Trophoblast cell (in vitro differentiated cells and primary cell): ENCODE measurements at regions not wholly inside any gene's neighbourhood (a gene's known extent, or its start where the extent isn't known, plus 50 kb on each side); places are given as distances from the start of the nearest gene placed in this dataset.

Experiments used
- DNase-seq, 2 donors: peaks; one replicate each; pipeline ENCODE4 v3.0.0-alpha.2; 2016
- H2AFZ ChIP-seq: 2 replicates; pipeline ENCODE4 v1.6.1; 2013; ENCODE audit warnings: low read length, moderate library complexity, mild to moderate bottlenecking; ENCODE audit not compliant: insufficient read depth, poor library complexity
- H2AK5ac ChIP-seq: 2 replicates; pipeline ENCODE4 v1.6.1; 2013; ENCODE audit warnings: mild to moderate bottlenecking, low read length
- H2BK120ac ChIP-seq: 2 replicates; pipeline ENCODE4 v1.6.1; 2013; ENCODE audit warnings: low read length, mild to moderate bottlenecking, moderate library complexity; ENCODE audit not compliant: insufficient read depth, poor library complexity
- H2BK12ac ChIP-seq: 2 replicates; pipeline ENCODE4 v1.6.1; 2013; ENCODE audit warnings: mild to moderate bottlenecking, low read length, moderate library complexity
- H2BK5ac ChIP-seq: 2 replicates; pipeline ENCODE4 v1.6.1; 2013; ENCODE audit warnings: low read length, low read depth, moderate library complexity, mild to moderate bottlenecking; ENCODE audit not compliant: poor library complexity
- H3K14ac ChIP-seq: 2 replicates; pipeline ENCODE4 v1.6.1; 2013; ENCODE audit warnings: mild to moderate bottlenecking, low read length
- H3K18ac ChIP-seq: 2 replicates; pipeline ENCODE4 v1.6.1; 2013; ENCODE audit warnings: mild to moderate bottlenecking, low read length
- H3K23ac ChIP-seq: 2 replicates; pipeline ENCODE4 v1.6.1; 2013; ENCODE audit warnings: low read length
- H3K27ac ChIP-seq: 2 replicates; pipeline ENCODE4 v1.5.1; 2013; ENCODE audit warnings: low read depth, mild to moderate bottlenecking, inconsistent platforms, low read length, moderate library complexity
- H3K27me3 ChIP-seq: 2 replicates; pipeline ENCODE4 v1.6.1; 2013; ENCODE audit warnings: inconsistent platforms, mild to moderate bottlenecking, low read length, moderate library complexity; ENCODE audit not compliant: insufficient read depth
- H3K36me3 ChIP-seq, 2 experiments: 1 replicate in 1 of 2; 2 replicates in 1 of 2; pipeline ENCODE4 v1.6.1; 2013; ENCODE audit warnings: low read length in 2 of 2, mild to moderate bottlenecking in 2 of 2, moderate library complexity in 1 of 2; ENCODE audit not compliant: insufficient read depth in 2 of 2, control insufficient read depth in 1 of 2
- H3K4ac ChIP-seq: 2 replicates; pipeline ENCODE4 v1.6.1; 2013; ENCODE audit warnings: low read depth, mild to moderate bottlenecking, low read length, moderate library complexity
- H3K4me1 ChIP-seq, 2 experiments: 1 replicate in 1 of 2; 2 replicates in 1 of 2; pipeline ENCODE4 v1.6.1; 2013; ENCODE audit warnings: low read length in 2 of 2, mild to moderate bottlenecking in 2 of 2, moderate library complexity in 1 of 2; ENCODE audit not compliant: insufficient read depth in 2 of 2, control insufficient read depth in 1 of 2
- H3K4me2 ChIP-seq: 2 replicates; pipeline ENCODE4 v1.6.1; 2013; ENCODE audit warnings: inconsistent platforms, mild to moderate bottlenecking, low read length, moderate library complexity
- H3K4me3 ChIP-seq: 2 replicates; pipeline ENCODE4 v1.5.1; 2013; ENCODE audit warnings: mild to moderate bottlenecking, low read depth, low read length, inconsistent platforms
- H3K79me1 ChIP-seq: one replicate; pipeline ENCODE4 v1.6.1; 2013; ENCODE audit warnings: low read length
- H3K79me2 ChIP-seq: 2 replicates; pipeline ENCODE4 v1.6.1; 2013; ENCODE audit warnings: low read length, mild to moderate bottlenecking; ENCODE audit not compliant: control insufficient read depth, insufficient read depth, poor library complexity
- H3K9ac ChIP-seq: 2 replicates; pipeline ENCODE4 v1.6.1; 2013; ENCODE audit warnings: mild to moderate bottlenecking, low read length
- H3K9me3 ChIP-seq: 2 replicates; pipeline ENCODE4 v1.6.1; 2013; ENCODE audit warnings: low read depth, mild to moderate bottlenecking, control low read depth, inconsistent platforms, low read length; ENCODE audit not compliant: insufficient read depth
- H4K12ac ChIP-seq: 2 replicates; pipeline ENCODE4 v1.6.1; 2013; ENCODE audit warnings: low read depth, mild to moderate bottlenecking, low read length, moderate library complexity
- H4K8ac ChIP-seq: 2 replicates; pipeline ENCODE4 v1.6.1; 2013; ENCODE audit warnings: low read depth, mild to moderate bottlenecking, low read length, moderate library complexity
- H4K91ac ChIP-seq: one replicate; pipeline ENCODE4 v1.6.1; 2013; ENCODE audit warnings: low read depth, mild to moderate bottlenecking, low read length, moderate library complexity
- WGBS: extraction: QIAGEN DNeasy Blood & Tissue Kit; methylation state at CpG from one replicate; pipeline ENCODE4 v1.1.7; 2013; ENCODE audit warnings: missing lambda C conversion rate; ENCODE audit not compliant: insufficient read length, insufficient coverage; ENCODE audit errors: extremely low coverage; 5-methylcytosine and 5-hydroxymethylcytosine counted together

GRCh38 chr12:58316926-58317325 lies 375.6 kb downstream of the ATP23 start:
- Histone ChIP-seq H3K18ac (no peak overlapping the region), H3K4me2 (no peak overlapping the region), H3K14ac (no peak overlapping the region), H4K12ac (no peak overlapping the region), H3K27me3 (no peaks in the 10 kb centered on the region), H3K4ac (no peak overlapping the region), H3K79me2 (no peaks in the 10 kb centered on the region), H3K27ac (no peak overlapping the region), H2AK5ac (no peak overlapping the region), H4K91ac (no peak overlapping the region), H2BK12ac (no peak overlapping the region), H2BK5ac (no peak overlapping the region), H3K9me3 (peaks cover 2% of the 10 kb centered on the region), H2AFZ (no peak overlapping the region), H2BK120ac (no peak overlapping the region), H3K9ac (no peak overlapping the region), H3K36me3 (no peaks in the 10 kb centered on the region), H3K23ac (no peak overlapping the region), H3K4me1 (peaks cover 2 to 10% of the 10 kb centered on the region in 2 experiments), H3K4me3 (no peak overlapping the region), H3K79me1 (peaks cover 11% of the 10 kb centered on the region), H4K8ac (no peak overlapping the region)
- DNase-seq, result no peak
- WGBS, result no CpG with 5 or more reads among the region's 2 CpGs

GRCh38 chr12:58321414-58321813 lies 380.0 kb downstream of the ATP23 start:
- Histone ChIP-seq H3K18ac (no peak overlapping the region), H3K36me3 (no peaks in the 10 kb centered on the region), H3K27ac (no peak overlapping the region), H3K79me1 (no peaks in the 10 kb centered on the region), H2AK5ac (no peak overlapping the region), H3K79me2 (no peaks in the 10 kb centered on the region), H3K27me3 (no peaks in the 10 kb centered on the region), H2BK120ac (no peak overlapping the region), H3K14ac (no peak overlapping the region), H3K4me2 (no peak overlapping the region), H3K4me1 (no peaks in the 10 kb centered on the region), H2BK12ac (no peak overlapping the region), H3K23ac (no peak overlapping the region), H3K4me3 (no peak overlapping the region), H2BK5ac (no peak overlapping the region), H3K4ac (no peak overlapping the region), H3K9me3 (peaks cover 2% of the 10 kb centered on the region), H4K8ac (no peak overlapping the region), H4K91ac (no peak overlapping the region), H2AFZ (no peak overlapping the region), H3K9ac (no peak overlapping the region), H4K12ac (no peak overlapping the region)
- DNase-seq, result no peak
- no CpG with 5 or more reads among the region's 3 CpGs for WGBS

- H3K79me2 ChIP-seq, result no peaks in the 10 kb centered on the region
Observed at GRCh38 chr12:58323676-58324075, 382.3 kb downstream of the ATP23 start.

GRCh38 chr12:58325561-58325960 lies 384.2 kb downstream of the ATP23 start:
- H3K9ac ChIP-seq, result no peak overlapping the region
- no CpG with 5 or more reads among the region's 1 CpG for WGBS
- no peaks in the 10 kb centered on the region for H3K36me3 ChIP-seq
- no peak overlapping the region for H3K23ac ChIP-seq
- H4K12ac ChIP-seq, result no peak overlapping the region
- H3K27me3 ChIP-seq, result no peaks in the 10 kb centered on the region
- no peak overlapping the region for H3K4ac ChIP-seq
- no peak overlapping the region for H2AK5ac ChIP-seq
- DNase-seq, result no peak
- no peaks in the 10 kb centered on the region for H3K79me2 ChIP-seq
- no peak overlapping the region for H2AFZ ChIP-seq
- no peak overlapping the region for H3K14ac ChIP-seq
- no peak overlapping the region for H4K8ac ChIP-seq
- H2BK12ac ChIP-seq, result no peak overlapping the region
- H3K4me1 ChIP-seq, result no peaks in the 10 kb centered on the region
- no peak overlapping the region for H3K27ac ChIP-seq
- no peak overlapping the region for H3K4me2 ChIP-seq
- no peak overlapping the region for H2BK120ac ChIP-seq
- H4K91ac ChIP-seq, result no peak overlapping the region
- H3K4me3 ChIP-seq, result no peak overlapping the region
- no peaks in the 10 kb centered on the region for H3K79me1 ChIP-seq
- H2BK5ac ChIP-seq, result no peak overlapping the region
- H3K18ac ChIP-seq, result no peak overlapping the region
- no peaks in the 10 kb centered on the region for H3K9me3 ChIP-seq

More at GRCh38 chr12:58323676-58324075, 382.3 kb downstream of the ATP23 start:
- peaks cover under 1% of the 10 kb centered on the region for H3K9me3 ChIP-seq
- no peaks in the 10 kb centered on the region for H3K4me1 ChIP-seq
- H2BK12ac ChIP-seq, result no peak overlapping the region
- no peak overlapping the region for H3K27ac ChIP-seq
- no peaks in the 10 kb centered on the region for H3K79me1 ChIP-seq
- peak; percentile 47 to 68 for DNase-seq
- H3K4me3 ChIP-seq, result no peak overlapping the region
- no peak overlapping the region for H3K18ac ChIP-seq
- no peak overlapping the region for H4K8ac ChIP-seq
- no peak overlapping the region for H3K4ac ChIP-seq
- WGBS, result no CpG with 5 or more reads among the region's 3 CpGs
- H2BK120ac ChIP-seq, result no peak overlapping the region
- no peak overlapping the region for H4K91ac ChIP-seq
- no peak overlapping the region for H3K14ac ChIP-seq
- no peak overlapping the region for H2AFZ ChIP-seq
- no peaks in the 10 kb centered on the region for H3K36me3 ChIP-seq
- no peak overlapping the region for H2AK5ac ChIP-seq
- H3K23ac ChIP-seq, result no peak overlapping the region
- H3K4me2 ChIP-seq, result no peak overlapping the region
- no peaks in the 10 kb centered on the region for H3K27me3 ChIP-seq
- H2BK5ac ChIP-seq, result no peak overlapping the region
- no peak overlapping the region for H4K12ac ChIP-seq
- H3K9ac ChIP-seq, result no peak overlapping the region
